ENCODE measurements at regions not wholly inside any gene's neighbourhood (a gene's known extent, or its start where the extent isn't known, plus 50 kb on each side); places are given as distances from the start of the nearest gene placed in this dataset.
"Not testable (repeated sequence)": the region's sequence is repeated elsewhere in the genome, so short reads cannot be mapped to it uniquely, and the experiment has no call there.

- no peak for TF ChIP-seq CTCF (IDR thresholded peaks at IDR 0.05; ENCODE audit: insufficient read depth, missing control alignments)
- DNase-seq (ENCODE audit: insufficient read length, low spot score): no peak
- no peak for FAIRE-seq
Observed at GRCh38 chr13:27341616-27342015, 71.0 kb downstream of the RASL11A start.

GRCh38 chr13:27347211-27347772 is 76.7 kb downstream of the RASL11A start:
- FAIRE-seq (no peak), DNase-seq (ENCODE audit: insufficient read length, low spot score) (no peak)
- no peak for TF ChIP-seq CTCF (IDR thresholded peaks at IDR 0.05; ENCODE audit: insufficient read depth, missing control alignments)

- TF ChIP-seq CTCF (IDR thresholded peaks at IDR 0.05; ENCODE audit: insufficient read depth, missing control alignments): no peak
- no peak for DNase-seq (ENCODE audit: insufficient read length, low spot score)
- FAIRE-seq: no peak
Observed at GRCh38 chr13:27348461-27348860, 76.0 kb upstream of the GTF3A start.

- no peak for TF ChIP-seq CTCF (IDR thresholded peaks at IDR 0.05; ENCODE audit: insufficient read depth, missing control alignments)
- FAIRE-seq: no peak
- DNase-seq (ENCODE audit: insufficient read length, low spot score): no peak
Observed at GRCh38 chr13:27349458-27349857, 75.0 kb upstream of the GTF3A start.

GRCh38 chr13:27350825-27351224 is 73.6 kb upstream of the GTF3A start:
- not testable (repeated sequence) for FAIRE-seq; DNase-seq (ENCODE audit: insufficient read length, low spot score)

GRCh38 chr13:27352698-27353097 is 71.7 kb upstream of the GTF3A start:
- no peak for DNase-seq (ENCODE audit: insufficient read length, low spot score)
- TF ChIP-seq CTCF (IDR thresholded peaks at IDR 0.05; ENCODE audit: insufficient read depth, missing control alignments): no peak
- FAIRE-seq: no peak

GRCh38 chr13:27353166-27353583 is 71.2 kb upstream of the GTF3A start:
- FAIRE-seq (no peak), DNase-seq (ENCODE audit: insufficient read length, low spot score) (no peak)
- no peak for TF ChIP-seq CTCF (IDR thresholded peaks at IDR 0.05; ENCODE audit: insufficient read depth, missing control alignments)

- no peak for FAIRE-seq
Observed at GRCh38 chr13:27353708-27354107, 70.7 kb upstream of the GTF3A start.

More at GRCh38 chr13:27353708-27354107, 70.7 kb upstream of the GTF3A start:
- no peak for DNase-seq (ENCODE audit: insufficient read length, low spot score)
- TF ChIP-seq CTCF (IDR thresholded peaks at IDR 0.05; ENCODE audit: insufficient read depth, missing control alignments): no peak

All from D721Med (cell line).